ENCODE measurements at regions not wholly inside any gene's neighbourhood (a gene's known extent, or its start where the extent isn't known, plus 50 kb on each side); places are given as distances from the start of the nearest gene placed in this dataset.

GRCh38 chr5:72741805-72742204 is 74.7 kb upstream of the TNPO1 start:
- DNase-seq (ENCODE audit: low spot score in 2 of 2): no peak
- H3K4me3 ChIP-seq (ENCODE audit: low read depth, poor library complexity, severe bottlenecking): no peak overlapping the region
- intact Hi-C loops (cut with DNase I; ENCODE audit: low total_unique reads): no loop called here
- TF ChIP-seq CTCF (IDR thresholded peaks at IDR 0.05) (no peak), POLR2A (IDR thresholded peaks at IDR 0.05) (no peak)

- WGBS, 2 donors: 79 to 89% methylated on average over 4 of the region's 4 CpGs
- no peak for DNase-seq (ENCODE audit: low spot score in 2 of 2)
- no peak for TF ChIP-seq CTCF (IDR thresholded peaks at IDR 0.05)
- intact Hi-C loops (cut with DNase I; ENCODE audit: low total_unique reads): no loop called here
- no peak overlapping the region for H3K4me3 ChIP-seq (ENCODE audit: low read depth, poor library complexity, severe bottlenecking)
These were observed 82.7 kb upstream of the TNPO1 start for GRCh38 chr5:72733810-72734209.

- intact Hi-C loops (cut with DNase I; ENCODE audit: low total_unique reads): no loop called here
- DNase-seq (ENCODE audit: low spot score in 2 of 2): no peak
- no peak overlapping the region for H3K4me3 ChIP-seq (ENCODE audit: low read depth, poor library complexity, severe bottlenecking)
- TF ChIP-seq CTCF (IDR thresholded peaks at IDR 0.05): no peak
These were observed 92.9 kb upstream of the TNPO1 start for GRCh38 chr5:72723581-72723980.

GRCh38 chr5:72722792-72723452 is 93.5 kb upstream of the TNPO1 start:
- intact Hi-C loops (cut with DNase I; ENCODE audit: low total_unique reads): no loop called here
- no peak overlapping the region for H3K4me3 ChIP-seq (ENCODE audit: low read depth, poor library complexity, severe bottlenecking)
- 84 to 86% methylated on average over 5 of the region's 5 CpGs for WGBS, 2 donors
- TF ChIP-seq POLR2A (IDR thresholded peaks at IDR 0.05) (no peak), CTCF (IDR thresholded peaks at IDR 0.05) (no peak)
- DNase-seq (ENCODE audit: low spot score in 2 of 2): no peak

GRCh38 chr5:72721844-72722243 is 94.6 kb upstream of the TNPO1 start:
- intact Hi-C loops (cut with DNase I; ENCODE audit: low total_unique reads): no loop called here
- 92 to 98% methylated on average over 2 of the region's 2 CpGs for WGBS, 2 donors
- no peak for TF ChIP-seq POLR2A (IDR thresholded peaks at IDR 0.05)
- no peak overlapping the region for H3K4me3 ChIP-seq (ENCODE audit: low read depth, poor library complexity, severe bottlenecking)
- DNase-seq (ENCODE audit: low spot score in 2 of 2): no peak

- 51 to 64% methylated on average over 4 of the region's 4 CpGs for WGBS, 2 donors
These were observed 96.3 kb upstream of the TNPO1 start for GRCh38 chr5:72720205-72720604.

More at GRCh38 chr5:72720205-72720604, 96.3 kb upstream of the TNPO1 start:
- no peak for TF ChIP-seq POLR2A (IDR thresholded peaks at IDR 0.05)
- TF ChIP-seq CTCF (IDR thresholded peaks at IDR 0.05): no peak
- intact Hi-C loops (cut with DNase I; ENCODE audit: low total_unique reads): no loop called here
- DNase-seq (ENCODE audit: low spot score in 2 of 2): no peak
- H3K4me3 ChIP-seq (ENCODE audit: low read depth, poor library complexity, severe bottlenecking): no peak overlapping the region

Data from lower leg skin (tissue), 4 donors.